Upper lobe of right lung (tissue), 1 donor: ENCODE measurements at regions not wholly inside any gene's neighbourhood (a gene's known extent, or its start where the extent isn't known, plus 50 kb on each side); places are given as distances from the start of the nearest gene placed in this dataset.

Experiments used
- ATAC-seq: fragments of 200-7000 bp; cut with Tn5 transposase; one replicate; pipeline ENCODE4 v1.9.1; 2020; ENCODE audit warnings: mild to moderate bottlenecking, moderate library complexity
- DNase-seq: peaks from one replicate; pipeline ENCODE4 v3.0.0-alpha.2; 2020
- H3K27ac ChIP-seq: fragments of 200-600 bp; one replicate; pipeline ENCODE4 v1.8.0; 2022
- H3K27me3 ChIP-seq: fragments of 200-600 bp; one replicate; pipeline ENCODE4 v1.8.0; 2022; ENCODE audit warnings: mild to moderate bottlenecking
- H3K36me3 ChIP-seq: fragments of 200-600 bp; one replicate; pipeline ENCODE4 v1.8.0; 2022
- H3K4me1 ChIP-seq: fragments of 200-600 bp; one replicate; pipeline ENCODE4 v1.8.0; 2022
- H3K4me3 ChIP-seq: fragments of 200-600 bp; one replicate; pipeline ENCODE4 v1.8.0; 2022; ENCODE audit warnings: mild to moderate bottlenecking
- H3K9me3 ChIP-seq: fragments of 200-600 bp; one replicate; pipeline ENCODE4 v1.8.0; 2022
- CTCF ChIP-seq: fragments of 200-600 bp; IDR thresholded peaks from one replicate; pipeline ENCODE4 v1.8.0; 2022; ENCODE audit warnings: antibody characterized with exemption
- intact Hi-C: fragments of 100-400 bp; cut with DNase I; formaldehyde crosslinking; loops from one replicate; pipeline ENCODE4 v1.11.0; 2022
- donor health status: DM: no; HTN: yes; CAD: no; lungs with severe emphysema.

- TF ChIP-seq CTCF, result no peak
- Histone ChIP-seq H3K27ac (no peak overlapping the region), H3K27me3 (no peaks in the 10 kb centered on the region), H3K4me1 (peaks cover 5% of the 10 kb centered on the region), H3K36me3 (no peaks in the 10 kb centered on the region), H3K9me3 (no peaks in the 10 kb centered on the region), H3K4me3 (no peak overlapping the region)
- no peak for ATAC-seq
- DNase-seq, result peak; percentile 31
- intact Hi-C loops, result no loop called here
These were observed 63.2 kb upstream of the DUSP22 start for GRCh38 chr6:228881-229651.

DNA sequence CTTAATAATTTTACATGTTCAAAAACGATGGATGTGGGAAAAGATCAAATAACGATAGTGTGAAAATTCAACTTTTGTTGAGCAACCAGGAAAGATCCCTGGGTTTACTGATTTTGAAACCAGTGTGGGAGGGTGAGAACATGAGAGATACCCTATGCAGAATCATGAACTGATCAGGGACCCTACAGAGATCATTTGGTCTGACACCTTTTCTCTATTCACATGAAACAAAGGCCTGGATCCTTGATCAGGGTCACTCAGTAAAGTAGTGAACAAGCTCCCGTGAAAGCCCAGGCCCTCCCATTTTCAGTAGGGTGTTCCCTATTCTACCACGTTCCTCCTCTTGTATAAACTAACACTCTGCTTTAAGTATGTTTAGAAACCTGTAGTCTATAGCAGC lies 60.5 kb upstream of the DUSP22 start:
- intact Hi-C loops, result no loop called here
- Histone ChIP-seq H3K36me3 (no peaks in the 10 kb centered on the region), H3K4me3 (no peak overlapping the region), H3K9me3 (no peaks in the 10 kb centered on the region), H3K27ac (no peak overlapping the region), H3K4me1 (peaks cover 8% of the 10 kb centered on the region), H3K27me3 (no peaks in the 10 kb centered on the region)
- no peak for TF ChIP-seq CTCF
- DNase-seq (no peak), ATAC-seq (no peak)

GRCh38 chr6:232982-233640 lies 59.2 kb upstream of the DUSP22 start:
- Histone ChIP-seq H3K36me3 (no peaks in the 10 kb centered on the region), H3K27ac (no peak overlapping the region), H3K4me1 (peaks cover 8% of the 10 kb centered on the region), H3K27me3 (no peaks in the 10 kb centered on the region), H3K4me3 (no peak overlapping the region), H3K9me3 (no peaks in the 10 kb centered on the region)
- no peak for TF ChIP-seq CTCF
- DNase-seq, result peak; percentile 29
- intact Hi-C loops, result no loop called here
- peak; percentile 27 for ATAC-seq

GRCh38 chr6:234706-235372 lies 57.4 kb upstream of the DUSP22 start:
- ATAC-seq (no peak), DNase-seq (no peak)
- intact Hi-C loops, result no loop called here
- H3K36me3 ChIP-seq, result no peaks in the 10 kb centered on the region
- H3K27me3 ChIP-seq, result no peaks in the 10 kb centered on the region
- H3K27ac ChIP-seq, result no peak overlapping the region
- peaks cover 8% of the 10 kb centered on the region for H3K4me1 ChIP-seq
- no peak for TF ChIP-seq CTCF
- H3K9me3 ChIP-seq, result no peaks in the 10 kb centered on the region
- H3K4me3 ChIP-seq, result no peak overlapping the region

DNA sequence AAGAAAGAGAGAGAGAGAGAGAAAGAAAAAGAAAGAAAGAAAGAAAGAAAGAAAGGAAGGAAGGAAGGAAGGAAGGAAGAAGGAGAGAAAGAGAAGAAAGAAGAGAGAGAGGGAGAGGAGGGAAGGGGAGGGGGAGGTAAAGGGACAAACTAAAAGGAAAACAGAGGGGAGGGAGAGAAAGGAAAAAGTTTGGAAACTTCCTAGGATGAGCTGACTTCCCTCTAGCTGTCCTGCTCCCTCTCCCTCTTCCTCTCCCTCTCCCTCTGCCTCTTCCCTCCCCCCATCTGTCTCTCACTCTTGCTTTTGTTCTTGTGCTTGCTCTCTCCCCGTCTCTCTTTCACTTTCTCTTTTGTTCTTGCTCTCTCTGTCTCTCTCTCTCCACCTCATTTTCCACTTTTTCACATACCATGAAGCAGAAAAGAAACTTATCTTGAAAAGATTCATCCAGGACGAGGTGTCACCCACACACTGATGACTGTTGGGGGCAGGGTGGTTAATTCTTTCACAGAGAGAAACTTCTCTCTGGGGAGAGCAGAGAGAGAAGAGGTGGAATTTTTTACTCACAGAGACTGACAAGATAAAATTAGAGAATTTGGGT lies 56.4 kb upstream of the DUSP22 start:
- H3K27ac ChIP-seq, result peak overlapping the region; percentile 34
- peak overlapping the region; percentile 24 for H3K4me3 ChIP-seq
- no peaks in the 10 kb centered on the region for H3K27me3 ChIP-seq
- no peaks in the 10 kb centered on the region for H3K9me3 ChIP-seq
- no peak for DNase-seq
- no peak for TF ChIP-seq CTCF
- H3K36me3 ChIP-seq, result no peaks in the 10 kb centered on the region
- peak; percentile 78 for ATAC-seq
- intact Hi-C loops, result no loop called here
- peaks cover 8% of the 10 kb centered on the region for H3K4me1 ChIP-seq
